Trophoblast cell (in vitro differentiated cells and primary cell): ENCODE measurements at regions not wholly inside any gene's neighbourhood (a gene's known extent, or its start where the extent isn't known, plus 50 kb on each side); places are given as distances from the start of the nearest gene placed in this dataset.

ENCODE experiments used
- DNase-seq, 2 donors: peaks; one replicate each; pipeline ENCODE4 v3.0.0-alpha.2; 2016
- H2AFZ ChIP-seq: 2 replicates; pipeline ENCODE4 v1.6.1; 2013; ENCODE audit warnings: low read length, moderate library complexity, mild to moderate bottlenecking; ENCODE audit not compliant: insufficient read depth, poor library complexity
- H2AK5ac ChIP-seq: 2 replicates; pipeline ENCODE4 v1.6.1; 2013; ENCODE audit warnings: mild to moderate bottlenecking, low read length
- H2BK120ac ChIP-seq: 2 replicates; pipeline ENCODE4 v1.6.1; 2013; ENCODE audit warnings: low read length, mild to moderate bottlenecking, moderate library complexity; ENCODE audit not compliant: insufficient read depth, poor library complexity
- H2BK12ac ChIP-seq: 2 replicates; pipeline ENCODE4 v1.6.1; 2013; ENCODE audit warnings: mild to moderate bottlenecking, low read length, moderate library complexity
- H2BK5ac ChIP-seq: 2 replicates; pipeline ENCODE4 v1.6.1; 2013; ENCODE audit warnings: low read length, low read depth, moderate library complexity, mild to moderate bottlenecking; ENCODE audit not compliant: poor library complexity
- H3K14ac ChIP-seq: 2 replicates; pipeline ENCODE4 v1.6.1; 2013; ENCODE audit warnings: mild to moderate bottlenecking, low read length
- H3K18ac ChIP-seq: 2 replicates; pipeline ENCODE4 v1.6.1; 2013; ENCODE audit warnings: mild to moderate bottlenecking, low read length
- H3K23ac ChIP-seq: 2 replicates; pipeline ENCODE4 v1.6.1; 2013; ENCODE audit warnings: low read length
- H3K27ac ChIP-seq: 2 replicates; pipeline ENCODE4 v1.5.1; 2013; ENCODE audit warnings: low read depth, mild to moderate bottlenecking, inconsistent platforms, low read length, moderate library complexity
- H3K27me3 ChIP-seq: 2 replicates; pipeline ENCODE4 v1.6.1; 2013; ENCODE audit warnings: inconsistent platforms, mild to moderate bottlenecking, low read length, moderate library complexity; ENCODE audit not compliant: insufficient read depth
- H3K36me3 ChIP-seq, 2 experiments: 1 replicate in 1 of 2; 2 replicates in 1 of 2; pipeline ENCODE4 v1.6.1; 2013; ENCODE audit warnings: low read length in 2 of 2, mild to moderate bottlenecking in 2 of 2, moderate library complexity in 1 of 2; ENCODE audit not compliant: insufficient read depth in 2 of 2, control insufficient read depth in 1 of 2
- H3K4ac ChIP-seq: 2 replicates; pipeline ENCODE4 v1.6.1; 2013; ENCODE audit warnings: low read depth, mild to moderate bottlenecking, low read length, moderate library complexity
- H3K4me1 ChIP-seq, 2 experiments: 1 replicate in 1 of 2; 2 replicates in 1 of 2; pipeline ENCODE4 v1.6.1; 2013; ENCODE audit warnings: low read length in 2 of 2, mild to moderate bottlenecking in 2 of 2, moderate library complexity in 1 of 2; ENCODE audit not compliant: insufficient read depth in 2 of 2, control insufficient read depth in 1 of 2
- H3K4me2 ChIP-seq: 2 replicates; pipeline ENCODE4 v1.6.1; 2013; ENCODE audit warnings: inconsistent platforms, mild to moderate bottlenecking, low read length, moderate library complexity
- H3K4me3 ChIP-seq: 2 replicates; pipeline ENCODE4 v1.5.1; 2013; ENCODE audit warnings: mild to moderate bottlenecking, low read depth, low read length, inconsistent platforms
- H3K79me1 ChIP-seq: one replicate; pipeline ENCODE4 v1.6.1; 2013; ENCODE audit warnings: low read length
- H3K79me2 ChIP-seq: 2 replicates; pipeline ENCODE4 v1.6.1; 2013; ENCODE audit warnings: low read length, mild to moderate bottlenecking; ENCODE audit not compliant: control insufficient read depth, insufficient read depth, poor library complexity
- H3K9ac ChIP-seq: 2 replicates; pipeline ENCODE4 v1.6.1; 2013; ENCODE audit warnings: mild to moderate bottlenecking, low read length
- H3K9me3 ChIP-seq: 2 replicates; pipeline ENCODE4 v1.6.1; 2013; ENCODE audit warnings: low read depth, mild to moderate bottlenecking, control low read depth, inconsistent platforms, low read length; ENCODE audit not compliant: insufficient read depth
- H4K12ac ChIP-seq: 2 replicates; pipeline ENCODE4 v1.6.1; 2013; ENCODE audit warnings: low read depth, mild to moderate bottlenecking, low read length, moderate library complexity
- H4K8ac ChIP-seq: 2 replicates; pipeline ENCODE4 v1.6.1; 2013; ENCODE audit warnings: low read depth, mild to moderate bottlenecking, low read length, moderate library complexity
- H4K91ac ChIP-seq: one replicate; pipeline ENCODE4 v1.6.1; 2013; ENCODE audit warnings: low read depth, mild to moderate bottlenecking, low read length, moderate library complexity
- WGBS: extraction: QIAGEN DNeasy Blood & Tissue Kit; methylation state at CpG from one replicate; pipeline ENCODE4 v1.1.7; 2013; ENCODE audit warnings: missing lambda C conversion rate; ENCODE audit not compliant: insufficient read length, insufficient coverage; ENCODE audit errors: extremely low coverage; 5-methylcytosine and 5-hydroxymethylcytosine counted together

DNA sequence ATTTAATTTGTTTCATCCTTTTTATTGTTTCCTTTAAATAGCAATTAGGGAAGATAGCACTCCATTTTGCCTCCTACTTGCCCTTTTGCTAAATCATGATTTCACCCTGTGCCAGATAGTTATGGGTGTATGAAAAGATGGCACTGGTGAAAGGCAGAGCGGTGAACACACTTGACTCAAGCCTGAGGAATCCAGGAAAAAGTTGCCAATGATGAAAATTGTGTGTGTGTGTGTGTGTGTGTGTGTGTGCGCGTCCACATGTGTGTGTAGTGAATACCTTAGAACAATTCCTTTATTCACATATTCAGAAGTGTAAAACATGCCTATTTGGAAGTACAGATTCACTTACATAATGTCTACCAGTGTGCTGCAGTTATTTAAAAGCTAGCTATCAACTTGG, 123.8 kb downstream of the PTCSC3 start:
- H3K9ac ChIP-seq, result no peak overlapping the region
- WGBS, result no CpG with 5 or more reads among the region's 3 CpGs
- H3K79me1 ChIP-seq, result no peaks in the 10 kb centered on the region
- H3K4ac ChIP-seq, result no peak overlapping the region
- no peaks in the 10 kb centered on the region for H3K36me3 ChIP-seq
- H4K91ac ChIP-seq, result no peak overlapping the region
- no peaks in the 10 kb centered on the region for H3K79me2 ChIP-seq
- no peaks in the 10 kb centered on the region for H3K4me1 ChIP-seq
- no peaks in the 10 kb centered on the region for H3K27me3 ChIP-seq
- no peak overlapping the region for H3K4me2 ChIP-seq
- H4K12ac ChIP-seq, result no peak overlapping the region
- no peak overlapping the region for H4K8ac ChIP-seq
- H3K4me3 ChIP-seq, result no peak overlapping the region
- H2AK5ac ChIP-seq, result no peak overlapping the region
- H2BK120ac ChIP-seq, result no peak overlapping the region
- DNase-seq, result no peak
- H3K27ac ChIP-seq, result no peak overlapping the region
- no peak overlapping the region for H2BK12ac ChIP-seq
- no peak overlapping the region for H2AFZ ChIP-seq
- H3K18ac ChIP-seq, result no peak overlapping the region
- H2BK5ac ChIP-seq, result no peak overlapping the region
- H3K23ac ChIP-seq, result no peak overlapping the region
- no peak overlapping the region for H3K14ac ChIP-seq
- no peaks in the 10 kb centered on the region for H3K9me3 ChIP-seq

- Histone ChIP-seq H3K4ac (no peak overlapping the region), H3K9ac (no peak overlapping the region), H4K8ac (no peak overlapping the region), H3K27me3 (no peaks in the 10 kb centered on the region), H4K91ac (no peak overlapping the region), H2BK5ac (no peak overlapping the region), H2BK12ac (no peak overlapping the region), H3K36me3 (no peaks in the 10 kb centered on the region), H3K9me3 (no peaks in the 10 kb centered on the region), H3K27ac (no peak overlapping the region), H2AFZ (no peak overlapping the region), H3K79me1 (no peaks in the 10 kb centered on the region), H2BK120ac (no peak overlapping the region), H3K4me2 (no peak overlapping the region), H2AK5ac (no peak overlapping the region), H4K12ac (no peak overlapping the region), H3K23ac (no peak overlapping the region), H3K4me1 (no peaks in the 10 kb centered on the region), H3K18ac (no peak overlapping the region), H3K14ac (no peak overlapping the region), H3K79me2 (no peaks in the 10 kb centered on the region), H3K4me3 (no peak overlapping the region)
- DNase-seq, result no peak
- no CpG with 5 or more reads among the region's 1 CpG for WGBS
Measured at GRCh38 chr14:36052063-36052462, 124.5 kb downstream of the PTCSC3 start.

GRCh38 chr14:36048667-36049066, 127.9 kb downstream of the PTCSC3 start:
- no peak overlapping the region for H3K4me3 ChIP-seq
- no peak overlapping the region for H2AK5ac ChIP-seq
- no peak overlapping the region for H4K91ac ChIP-seq
- no peak overlapping the region for H3K9ac ChIP-seq
- H3K23ac ChIP-seq, result no peak overlapping the region
- no peak overlapping the region for H3K4ac ChIP-seq
- H3K4me2 ChIP-seq, result no peak overlapping the region
- H3K18ac ChIP-seq, result no peak overlapping the region
- no CpG with 5 or more reads among the region's 5 CpGs for WGBS
- no peak for DNase-seq
- no peaks in the 10 kb centered on the region for H3K4me1 ChIP-seq
- no peak overlapping the region for H2BK12ac ChIP-seq
- H2BK120ac ChIP-seq, result no peak overlapping the region
- H4K12ac ChIP-seq, result no peak overlapping the region
- no peaks in the 10 kb centered on the region for H3K36me3 ChIP-seq
- H3K79me1 ChIP-seq, result no peaks in the 10 kb centered on the region
- H3K27ac ChIP-seq, result no peak overlapping the region
- no peak overlapping the region for H2BK5ac ChIP-seq
- no peaks in the 10 kb centered on the region for H3K79me2 ChIP-seq
- H3K9me3 ChIP-seq, result no peaks in the 10 kb centered on the region
- H4K8ac ChIP-seq, result no peak overlapping the region
- H3K27me3 ChIP-seq, result no peaks in the 10 kb centered on the region
- no peak overlapping the region for H2AFZ ChIP-seq
- H3K14ac ChIP-seq, result no peak overlapping the region

GRCh38 chr14:36047912-36048311, 128.6 kb downstream of the PTCSC3 start:
- Histone ChIP-seq H3K79me2 (no peaks in the 10 kb centered on the region), H3K23ac (no peak overlapping the region), H4K12ac (no peak overlapping the region), H3K4ac (no peak overlapping the region), H3K79me1 (no peaks in the 10 kb centered on the region), H3K18ac (no peak overlapping the region), H3K36me3 (no peaks in the 10 kb centered on the region), H3K4me3 (no peak overlapping the region), H2AK5ac (no peak overlapping the region), H3K27ac (no peak overlapping the region), H3K4me2 (no peak overlapping the region), H2BK12ac (no peak overlapping the region), H3K9ac (no peak overlapping the region), H2BK120ac (no peak overlapping the region), H3K9me3 (no peaks in the 10 kb centered on the region), H3K4me1 (no peaks in the 10 kb centered on the region), H4K91ac (no peak overlapping the region), H3K27me3 (no peaks in the 10 kb centered on the region), H2BK5ac (no peak overlapping the region), H3K14ac (no peak overlapping the region), H2AFZ (no peak overlapping the region), H4K8ac (no peak overlapping the region)
- WGBS, result no CpG with 5 or more reads among the region's 4 CpGs
- no peak for DNase-seq
